Adrenal gland (tissue), 9 donors: ENCODE measurements at regions not wholly inside any gene's neighbourhood (a gene's known extent, or its start where the extent isn't known, plus 50 kb on each side); places are given as distances from the start of the nearest gene placed in this dataset.

ENCODE experiments used
- DNase-seq, 7 donors: peaks; one replicate each; pipeline ENCODE4 v3.0.0-alpha.2; 2019 to 2020
- H3K27ac ChIP-seq, 5 donors: fragments of 200-600 bp; sonication (generic) in 4 of 5; 1 replicate in 3 of 5; 2 replicates in 2 of 5; pipeline versions ENCODE4 v1.5.1 to v1.8.0; 2016 to 2020; ENCODE audit warnings: mild to moderate bottlenecking in 1 of 5
- H3K27me3 ChIP-seq: fragments of 200-600 bp; 2 replicates; pipeline ENCODE4 v1.8.0; 2021
- H3K36me3 ChIP-seq, 2 donors: fragments of 200-600 bp; replicated peaks in 1 of 2; 1 replicate in 1 of 2; 2 replicates in 1 of 2; pipeline versions ENCODE4 v1.5.1 to v1.8.0; 2018 to 2022
- H3K4me1 ChIP-seq, 2 donors: fragments of 200-600 bp; replicated peaks in 1 of 2; 1 replicate in 1 of 2; 2 replicates in 1 of 2; pipeline versions ENCODE4 v1.5.1 to v1.8.0; 2018 to 2021
- H3K4me3 ChIP-seq, 4 donors: fragments of 200-600 bp; sonication (generic) in 3 of 4; one replicate each; pipeline ENCODE4 v1.5.1; 2016 to 2018
- H3K9me3 ChIP-seq, 3 donors: fragments of 200-600 bp; sonication (generic) in 1 of 3; replicated peaks in 1 of 3; 1 replicate in 2 of 3; 2 replicates in 1 of 3; pipeline versions ENCODE4 v1.5.1 to v1.8.0; 2016 to 2021
- POLR2A ChIP-seq, 2 donors: fragments of 450-650 bp; IDR thresholded peaks; one replicate each; pipeline ENCODE4 v1.6.1; 2017; ENCODE audit warnings: antibody characterized with exemption in 2 of 2, mild to moderate bottlenecking in 2 of 2, moderate library complexity in 1 of 2
- WGBS, 4 donors: extraction: QIAGEN DNeasy Blood & Tissue Kit in 2 of 4; methylation state at CpG; one replicate each; pipeline versions ENCODE4 v1.1.5 to v1.1.7; 2013 to 2017; 5-methylcytosine and 5-hydroxymethylcytosine counted together
- intact Hi-C, 2 donors: fragments of 100-400 bp; cut with DNase I; formaldehyde crosslinking; loops; one replicate each; pipeline versions ENCODE4 v1.14.1 to v1.15.0; 2022 to 2023
- TF ChIP-seq, protein P1 (sequence below), 6 experiments: fragments of 450-650 bp in 4 of 6; fragments of 200-600 bp in 2 of 6; sonication (generic) in 1 of 6; IDR thresholded peaks; 1 replicate in 5 of 6; 2 replicates in 1 of 6; pipeline versions ENCODE4 v1.5.1 to v1.8.0; 2016 to 2021; ENCODE audit warnings: antibody characterized with exemption in 6 of 6, mild to moderate bottlenecking in 2 of 6, moderate library complexity in 1 of 6
- donor health status: healthy with polysubstance abuse.
- donor health status: Bipolar disorder and iron deficiency.
- donor health status: DM: yes; HTN: yes; CAD: no.
- donor health status: DM: no; HTN: no; CAD: no.
- donor health status: DM: no; HTN: no; CAD: no.

DNA sequence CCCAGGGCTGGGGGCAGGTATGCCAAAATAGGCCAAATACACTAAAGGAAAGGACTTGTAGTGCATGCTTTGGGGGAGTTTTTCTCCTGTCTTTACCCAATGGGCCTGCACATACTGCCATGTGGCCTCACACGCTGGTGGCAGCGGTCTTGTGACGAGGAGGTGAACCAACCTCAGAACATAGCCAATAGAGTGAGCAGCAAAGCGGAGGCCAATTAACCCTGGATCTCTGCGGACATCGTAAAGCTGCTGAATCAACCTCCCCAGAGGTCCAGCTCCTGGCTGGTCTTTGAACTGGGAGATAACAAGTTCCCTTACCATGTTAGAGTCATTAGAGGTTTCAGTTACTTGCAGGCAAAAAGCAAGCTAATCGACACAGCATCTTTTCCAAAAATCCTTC is 280.1 kb downstream of the PREX1 start:
- Histone ChIP-seq H3K4me3 (no peak overlapping the region), H3K27me3 (peaks cover 7% of the 10 kb centered on the region), H3K4me1 (no peaks in the 10 kb centered on the region), H3K9me3 (no peaks in the 10 kb centered on the region), H3K27ac (no peak overlapping the region), H3K36me3 (no peaks in the 10 kb centered on the region)
- TF ChIP-seq, protein P1, sequence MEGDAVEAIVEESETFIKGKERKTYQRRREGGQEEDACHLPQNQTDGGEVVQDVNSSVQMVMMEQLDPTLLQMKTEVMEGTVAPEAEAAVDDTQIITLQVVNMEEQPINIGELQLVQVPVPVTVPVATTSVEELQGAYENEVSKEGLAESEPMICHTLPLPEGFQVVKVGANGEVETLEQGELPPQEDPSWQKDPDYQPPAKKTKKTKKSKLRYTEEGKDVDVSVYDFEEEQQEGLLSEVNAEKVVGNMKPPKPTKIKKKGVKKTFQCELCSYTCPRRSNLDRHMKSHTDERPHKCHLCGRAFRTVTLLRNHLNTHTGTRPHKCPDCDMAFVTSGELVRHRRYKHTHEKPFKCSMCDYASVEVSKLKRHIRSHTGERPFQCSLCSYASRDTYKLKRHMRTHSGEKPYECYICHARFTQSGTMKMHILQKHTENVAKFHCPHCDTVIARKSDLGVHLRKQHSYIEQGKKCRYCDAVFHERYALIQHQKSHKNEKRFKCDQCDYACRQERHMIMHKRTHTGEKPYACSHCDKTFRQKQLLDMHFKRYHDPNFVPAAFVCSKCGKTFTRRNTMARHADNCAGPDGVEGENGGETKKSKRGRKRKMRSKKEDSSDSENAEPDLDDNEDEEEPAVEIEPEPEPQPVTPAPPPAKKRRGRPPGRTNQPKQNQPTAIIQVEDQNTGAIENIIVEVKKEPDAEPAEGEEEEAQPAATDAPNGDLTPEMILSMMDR (IDR thresholded peaks at IDR 0.05): no peak
- TF ChIP-seq POLR2A (IDR thresholded peaks at IDR 0.05): no peak
- whole genome bisulfite sequencing, 4 donors: 92 to 94% (median 93%) methylated on average over 6 to 7 of the region's 7 CpGs
- DNase-seq: no peak
- intact Hi-C loops: no loop called here

DNA sequence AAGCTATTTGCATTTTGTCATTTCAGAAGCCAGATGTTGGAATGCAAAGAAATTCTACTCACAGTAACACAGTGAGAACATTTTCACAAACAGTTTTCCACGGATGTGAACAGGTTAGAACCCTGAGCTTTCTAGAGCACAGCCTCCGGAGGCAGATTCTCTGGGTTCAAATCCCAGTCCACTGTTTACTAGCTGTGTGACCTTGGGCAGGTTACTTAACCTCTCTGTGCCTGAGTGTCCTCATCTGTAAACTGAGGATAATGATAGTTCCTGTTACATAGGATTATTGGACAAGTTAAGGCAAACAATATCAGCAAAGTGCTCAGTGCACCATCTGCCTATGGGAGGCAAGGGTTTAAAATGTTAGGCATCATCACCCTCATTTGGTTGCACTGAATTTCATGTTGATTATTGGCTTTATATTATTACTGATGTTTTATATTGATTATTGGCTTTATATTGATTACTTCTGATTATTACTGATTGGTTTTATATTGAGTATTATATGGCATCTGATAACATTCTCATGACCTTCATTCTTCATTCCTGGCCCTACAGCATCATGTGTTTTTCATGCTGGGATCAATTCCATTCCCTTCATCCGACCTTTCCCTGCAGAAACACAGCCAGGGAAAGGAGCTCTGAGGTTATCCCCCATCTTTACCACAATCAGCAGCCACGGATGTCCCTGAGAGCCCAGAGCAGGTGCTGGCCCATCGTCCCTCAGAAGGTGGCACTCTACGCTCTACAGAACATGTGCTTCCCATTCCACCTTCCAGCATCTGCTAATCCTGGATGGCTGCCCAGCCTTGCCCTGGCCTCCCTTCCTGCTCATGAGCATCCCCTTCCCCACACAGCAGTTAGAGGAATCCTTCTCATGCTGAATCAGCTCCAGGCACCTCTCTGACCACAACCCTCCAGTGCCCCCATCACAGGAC is 283.1 kb downstream of the PREX1 start:
- TF ChIP-seq, protein P1 (IDR thresholded peaks at IDR 0.05): no peak
- no peak for TF ChIP-seq POLR2A (IDR thresholded peaks at IDR 0.05)
- H3K9me3 ChIP-seq: no peaks in the 10 kb centered on the region
- intact Hi-C loops: no loop called here
- H3K27ac ChIP-seq: no peak overlapping the region
- H3K4me1 ChIP-seq: no peaks in the 10 kb centered on the region
- peaks cover 7% of the 10 kb centered on the region for H3K27me3 ChIP-seq
- WGBS, 4 donors: 34 to 51% (median 45%) methylated on average over 6 of the region's 6 CpGs
- no peaks in the 10 kb centered on the region for H3K36me3 ChIP-seq
- H3K4me3 ChIP-seq: no peak overlapping the region
- peak in 1 of 7 donors; percentile 53 for DNase-seq

DNA sequence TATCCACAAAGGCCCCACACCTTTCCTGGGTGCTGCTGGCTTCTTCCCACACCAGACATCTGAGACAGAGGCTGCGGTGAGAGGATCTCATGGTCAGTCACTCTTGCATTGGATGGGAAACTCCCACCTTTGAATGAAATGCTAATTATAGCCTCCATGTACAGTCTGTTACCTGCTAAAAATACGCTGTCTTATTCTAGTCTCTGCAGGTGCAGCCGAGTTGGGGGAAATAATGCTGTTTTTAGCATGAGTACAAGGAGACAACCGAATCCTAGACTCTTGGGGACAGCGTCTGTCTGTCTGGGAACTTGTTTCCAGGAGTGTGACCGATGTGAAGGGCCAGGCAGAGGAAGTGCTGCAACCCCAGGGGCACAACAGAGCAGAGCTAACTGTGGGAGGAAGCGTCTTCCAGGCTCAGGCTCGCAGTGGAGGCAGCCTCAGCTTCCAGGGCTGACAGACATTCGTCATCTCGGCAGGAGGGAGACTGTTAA is 286.2 kb downstream of the PREX1 start:
- H3K27me3 ChIP-seq: peaks cover 7% of the 10 kb centered on the region
- H3K36me3 ChIP-seq: no peaks in the 10 kb centered on the region
- no peak overlapping the region for H3K4me3 ChIP-seq
- no peak for DNase-seq
- intact Hi-C loops: no loop called here
- WGBS, 4 donors: 46 to 49% (median 47%) methylated on average over 10 of the region's 10 CpGs
- H3K27ac ChIP-seq: no peak overlapping the region
- H3K9me3 ChIP-seq: no peaks in the 10 kb centered on the region
- no peaks in the 10 kb centered on the region for H3K4me1 ChIP-seq
- TF ChIP-seq, protein P1 (IDR thresholded peaks at IDR 0.05): no peak
- TF ChIP-seq POLR2A (IDR thresholded peaks at IDR 0.05): no peak

DNA sequence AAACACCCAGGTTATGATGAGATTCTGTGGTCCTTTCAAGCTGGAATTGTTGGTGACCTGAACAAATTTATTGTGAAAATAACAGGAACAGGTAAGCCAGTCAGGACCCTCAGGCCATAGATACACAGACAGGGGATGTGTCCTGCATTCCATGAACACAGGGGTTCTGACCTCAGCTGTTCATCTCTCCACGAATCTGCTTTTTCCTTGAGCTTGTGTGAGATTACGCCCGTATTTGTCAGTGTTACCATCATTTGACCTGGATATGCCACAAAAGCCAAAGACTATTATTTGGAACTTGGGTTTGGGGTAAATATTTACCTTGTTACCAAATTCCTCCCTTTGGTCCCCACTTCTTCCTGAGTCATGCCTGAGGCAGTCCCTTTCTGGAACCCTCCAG is 288.9 kb downstream of the PREX1 start:
- no peak for DNase-seq
- H3K27ac ChIP-seq: no peak overlapping the region
- H3K9me3 ChIP-seq: no peaks in the 10 kb centered on the region
- peaks cover 7% of the 10 kb centered on the region for H3K27me3 ChIP-seq
- no peak for TF ChIP-seq POLR2A (IDR thresholded peaks at IDR 0.05)
- TF ChIP-seq, protein P1 (IDR thresholded peaks at IDR 0.05): no peak
- H3K36me3 ChIP-seq: no peaks in the 10 kb centered on the region
- no peaks in the 10 kb centered on the region for H3K4me1 ChIP-seq
- WGBS, 4 donors: 61 to 68% (median 63%) methylated on average over 3 of the region's 3 CpGs
- intact Hi-C loops: no loop called here
- H3K4me3 ChIP-seq: no peak overlapping the region
